GM13977 (cell line): ENCODE measurements at regions not wholly inside any gene's neighbourhood (a gene's known extent, or its start where the extent isn't known, plus 50 kb on each side); places are given as distances from the start of the nearest gene placed in this dataset.

Source experiments
- DNase-seq: peaks from one replicate; pipeline ENCODE4 v3.0.0; 2012; ENCODE audit warnings: low spot score
- CTCF ChIP-seq: IDR thresholded peaks from 2 replicates; pipeline ENCODE4 v1.5.1; 2012; ENCODE audit warnings: mild to moderate bottlenecking, control low read depth; ENCODE audit not compliant: insufficient read depth; ENCODE audit errors: extremely low read depth, missing control alignments
- in situ Hi-C: fragments of 300-500 bp; cut with MboI; formaldehyde crosslinking; loops from one replicate; pipeline ENCODE4 v1.12.0; 2022; ENCODE audit warnings: low sequenced_read_pairs, low pct_unique_long_range_greater_than_20kb, mixed read lengths, inconsistent platforms; ENCODE audit not compliant: unreplicated experiment

GRCh38 chr11:127507851-127508250, 507.3 kb upstream of the KIRREL3 start:
- TF ChIP-seq CTCF, result no peak
- in situ Hi-C loops, result no loop called here
- no peak for DNase-seq

GRCh38 chr11:127506647-127507046, 506.1 kb upstream of the KIRREL3 start:
- in situ Hi-C loops, result no loop called here
- TF ChIP-seq CTCF, result no peak
- no peak for DNase-seq

GRCh38 chr11:127506126-127506525, 505.6 kb upstream of the KIRREL3 start:
- DNase-seq, result no peak
- TF ChIP-seq CTCF, result no peak
- in situ Hi-C loops, result no loop called here

- DNase-seq, result no peak
- in situ Hi-C loops, result no loop called here
- no peak for TF ChIP-seq CTCF
Observed at GRCh38 chr11:127496165-127496564, 495.6 kb upstream of the KIRREL3 start.

- in situ Hi-C loops, result no loop called here
- no peak for DNase-seq
- peak; percentile 50 for TF ChIP-seq CTCF
Observed at GRCh38 chr11:127493330-127494022, 492.9 kb upstream of the KIRREL3 start.

DNA sequence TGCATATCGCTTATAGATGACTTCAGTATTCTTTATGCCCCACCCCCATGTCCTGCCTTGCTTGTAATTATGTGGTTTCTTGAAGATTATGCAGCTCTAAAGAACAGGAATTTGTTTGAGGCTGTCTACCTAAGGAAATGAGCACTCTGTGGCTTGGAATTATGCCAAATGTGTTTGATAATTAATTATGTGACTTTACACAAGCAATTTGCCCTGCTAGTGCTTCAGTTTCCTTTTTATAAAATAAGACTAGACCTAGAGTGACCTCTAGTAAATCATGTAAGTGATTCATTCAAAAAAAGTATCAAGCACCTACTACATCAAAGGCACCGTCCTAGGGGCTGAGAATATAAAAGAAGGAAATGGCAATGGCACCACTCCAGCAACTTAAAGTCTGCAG, 491.5 kb upstream of the KIRREL3 start:
- in situ Hi-C loops, result no loop called here
- DNase-seq, result no peak
- no peak for TF ChIP-seq CTCF

DNA sequence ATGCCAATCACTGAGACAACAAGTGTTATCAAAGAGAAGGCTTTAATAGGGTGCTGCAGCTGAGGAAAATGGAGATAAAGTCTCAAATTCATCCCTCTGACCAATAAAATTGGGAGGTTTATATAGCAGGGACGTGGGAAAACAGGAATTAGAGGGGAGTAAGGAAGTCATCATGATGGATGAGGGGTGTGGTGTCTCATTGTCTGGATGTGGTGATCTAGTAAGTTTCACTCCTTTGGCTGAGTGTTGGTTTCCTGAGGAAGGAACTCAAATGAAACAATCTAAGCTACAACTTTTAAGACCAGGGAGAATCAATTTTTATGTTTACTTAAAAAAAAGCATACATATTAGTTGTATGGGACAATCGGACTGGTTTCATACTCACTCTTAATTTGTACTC, 491.0 kb upstream of the KIRREL3 start:
- TF ChIP-seq CTCF, result no peak
- no peak for DNase-seq
- in situ Hi-C loops, result no loop called here
